ENCODE measurements at regions not wholly inside any gene's neighbourhood (a gene's known extent, or its start where the extent isn't known, plus 50 kb on each side); places are given as distances from the start of the nearest gene placed in this dataset.
"Not testable (repeated sequence)": the region's sequence is repeated elsewhere in the genome, so short reads cannot be mapped to it uniquely, and the experiment has no call there.

- Histone ChIP-seq H3K4me3 (no peak overlapping the region), H3K27ac (peak overlapping the region in 1 of 2 donors; percentile 31)
- no peak for DNase-seq (ENCODE audit: low spot score)
- TF ChIP-seq CTCF (IDR thresholded peaks at IDR 0.05), result no peak
Observed at GRCh38 chr6:2611092-2611491, 139.6 kb downstream of the MYLK4 start.

- DNase-seq (ENCODE audit: low spot score), result no peak
- no peak for TF ChIP-seq CTCF (IDR thresholded peaks at IDR 0.05)
- Histone ChIP-seq H3K27ac (no peak overlapping the region), H3K4me3 (no peak overlapping the region)
Observed at GRCh38 chr6:2608503-2608902, 142.2 kb downstream of the MYLK4 start.

- Histone ChIP-seq H3K27ac (no peak overlapping the region), H3K4me3 (no peak overlapping the region)
- TF ChIP-seq CTCF (IDR thresholded peaks at IDR 0.05), result no peak
- no peak for DNase-seq (ENCODE audit: low spot score)
Observed at GRCh38 chr6:2600363-2600762, 150.4 kb downstream of the MYLK4 start.

GRCh38 chr6:2599817-2600216, 150.9 kb downstream of the MYLK4 start:
- H3K27ac ChIP-seq, result no peak overlapping the region
- no peak for DNase-seq (ENCODE audit: low spot score)

GRCh38 chr6:2598867-2599266, 151.9 kb downstream of the MYLK4 start:
- DNase-seq (ENCODE audit: low spot score), result no peak
- no peak for TF ChIP-seq CTCF (IDR thresholded peaks at IDR 0.05)
- Histone ChIP-seq H3K4me3 (no peak overlapping the region), H3K27ac (no peak overlapping the region)

More at GRCh38 chr6:2599817-2600216, 150.9 kb downstream of the MYLK4 start:
- no peak for TF ChIP-seq CTCF (IDR thresholded peaks at IDR 0.05)
- H3K4me3 ChIP-seq, result no peak overlapping the region

- no peak for DNase-seq (ENCODE audit: low spot score)
- TF ChIP-seq CTCF (IDR thresholded peaks at IDR 0.05), result no peak
- no peak overlapping the region for H3K27ac ChIP-seq
- no peak overlapping the region for H3K4me3 ChIP-seq
Observed at GRCh38 chr6:2597991-2598390, 152.7 kb downstream of the MYLK4 start.

- H3K4me3 ChIP-seq; H3K27ac ChIP-seq; DNase-seq (ENCODE audit: low spot score): not testable (repeated sequence)
Observed at GRCh38 chr6:2597457-2597856, 153.3 kb downstream of the MYLK4 start.

- Histone ChIP-seq H3K4me3 (no peak overlapping the region), H3K27ac (no peak overlapping the region)
- no peak for DNase-seq (ENCODE audit: low spot score)
- no peak for TF ChIP-seq CTCF (IDR thresholded peaks at IDR 0.05)
Observed at GRCh38 chr6:2596222-2596621, 154.5 kb downstream of the MYLK4 start.

Data from coronary artery (tissue), 2 donors.